PC-9 (cell line): ENCODE measurements at regions not wholly inside any gene's neighbourhood (a gene's known extent, or its start where the extent isn't known, plus 50 kb on each side); places are given as distances from the start of the nearest gene placed in this dataset.

ENCODE experiments used
- BruUV-seq: library from RNA; stranded (reverse); fragments of 400-500 nt; replicated peaks from 2 replicates; lab custom pipeline; 2021; lab: Mats Ljungman, UMichigan
- CTCF ChIA-PET: fragments of 300-600 bp; sonication (Branson Sonifier 250); formaldehyde crosslinking; loops from one replicate; lab custom pipeline; 2022; ENCODE audit warnings: antibody characterized with exemption; lab: Charles Lee
- POLR2A ChIA-PET: fragments of 300-600 bp; sonication (Branson Sonifier 250); formaldehyde crosslinking; loops from one replicate; lab custom pipeline; 2022; ENCODE audit warnings: antibody characterized with exemption; ENCODE audit not compliant: unreplicated experiment; lab: Charles Lee
- DNase-seq, 2 experiments: peaks; one replicate each; pipeline versions ENCODE4 v3.0.0 to v3.0.0-alpha.2; 2015 to 2022; ENCODE audit warnings: mixed read lengths in 1 of 2
- H2AFZ ChIP-seq: fragments of 200-600 bp; sonication (generic); 2 replicates; pipeline ENCODE4 v1.8.1; 2017; ENCODE audit warnings: antibody characterized with exemption
- H3F3A ChIP-seq: fragments of 200-600 bp; sonication (generic); 2 replicates; pipeline ENCODE4 v1.8.1; 2017; ENCODE audit warnings: antibody characterized with exemption, mild to moderate bottlenecking, low read depth; ENCODE audit not compliant: insufficient read depth
- H3K27ac ChIP-seq: fragments of 200-600 bp; sonication (generic); 2 replicates; pipeline ENCODE4 v1.6.1; 2016; ENCODE audit warnings: mixed run types
- H3K27me3 ChIP-seq: fragments of 200-600 bp; sonication (generic); 2 replicates; pipeline ENCODE4 v1.6.1; 2016; ENCODE audit warnings: low read depth, mixed run types; ENCODE audit not compliant: insufficient read depth
- H3K36me3 ChIP-seq: fragments of 200-600 bp; sonication (generic); 2 replicates; pipeline ENCODE4 v1.6.1; 2016; ENCODE audit warnings: low read depth, mixed run types
- H3K4me1 ChIP-seq: fragments of 200-600 bp; sonication (generic); replicated peaks from 2 replicates; pipeline ENCODE4 v1.6.1; 2016; ENCODE audit warnings: mixed run types; ENCODE audit not compliant: insufficient read depth
- H3K4me2 ChIP-seq: fragments of 200-600 bp; sonication (generic); 2 replicates; pipeline ENCODE4 v1.6.1; 2017; ENCODE audit warnings: mixed run types
- H3K4me3 ChIP-seq: fragments of 200-600 bp; sonication (generic); 2 replicates; pipeline ENCODE4 v1.6.1; 2016; ENCODE audit warnings: mixed run types
- H3K79me2 ChIP-seq: fragments of 200-600 bp; sonication (generic); 2 replicates; pipeline ENCODE4 v1.6.1; 2017; ENCODE audit warnings: low read depth, mixed run types
- H3K9me2 ChIP-seq: fragments of 200-600 bp; sonication (generic); 2 replicates; pipeline ENCODE4 v1.8.1; 2017; ENCODE audit warnings: mild to moderate bottlenecking; ENCODE audit not compliant: insufficient read depth
- H3K9me3 ChIP-seq: fragments of 200-600 bp; sonication (generic); 2 replicates; pipeline ENCODE4 v1.8.1; 2016; ENCODE audit warnings: low read depth; ENCODE audit not compliant: insufficient read depth
- H4K20me1 ChIP-seq: fragments of 200-600 bp; sonication (generic); 2 replicates; pipeline ENCODE4 v1.8.1; 2017; ENCODE audit not compliant: insufficient read depth
- EZH2 ChIP-seq: fragments of 200-600 bp; sonication (generic); IDR thresholded peaks from 2 replicates; pipeline ENCODE4 v1.8.0; 2017; ENCODE audit warnings: antibody characterized with exemption, low read depth
- intact Hi-C: fragments of 100-400 bp; cut with micrococcal nuclease; formaldehyde crosslinking; loops from one replicate; pipeline ENCODE4 v1.10.0; 2022; ENCODE audit not compliant: unreplicated experiment
- TF ChIP-seq, protein P1 (sequence below): fragments of 200-600 bp; sonication (generic); conservative IDR thresholded peaks from 2 replicates; pipeline ENCODE4 v1.6.1; 2017; ENCODE audit warnings: mixed run types, antibody characterized with exemption, mild to moderate bottlenecking, moderate library complexity

DNA sequence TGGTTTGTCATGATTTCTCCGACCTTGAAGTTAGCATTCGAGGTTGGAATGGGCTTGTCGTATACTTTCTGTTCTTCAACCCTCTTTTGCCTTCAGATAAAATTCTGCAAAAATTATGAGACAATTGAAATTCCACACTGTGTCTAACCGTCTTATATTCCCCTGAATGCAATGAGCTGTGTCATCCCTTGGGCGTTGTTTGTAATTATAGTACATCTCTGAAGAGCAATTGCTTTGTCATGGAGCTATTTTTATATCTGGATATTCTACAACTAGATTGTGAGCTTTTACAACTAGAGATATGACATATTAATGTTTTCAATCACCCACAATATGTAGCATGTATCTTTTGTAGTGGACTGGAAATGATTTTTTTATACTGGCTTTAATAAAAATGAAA is 631.8 kb upstream of the SLC10A2 start:
- CTCF ChIA-PET, result no interaction called here
- intact Hi-C loops, result no loop called here

GRCh38 chr13:103695320-103695719 is 629.1 kb upstream of the SLC10A2 start:
- H3K4me3 ChIP-seq, result no peak overlapping the region
- H3K79me2 ChIP-seq, result no peaks in the 10 kb centered on the region
- no peaks in the 10 kb centered on the region for H3K36me3 ChIP-seq
- no peaks in the 10 kb centered on the region; the same call in 1 of the 2 replicates for H3K9me2 ChIP-seq
- H3F3A ChIP-seq, result no peaks in the 10 kb centered on the region
- no peaks in the 10 kb centered on the region for H3K9me3 ChIP-seq
- no peak overlapping the region for H3K27ac ChIP-seq
- intact Hi-C loops, result no loop called here
- H3K4me2 ChIP-seq, result no peak overlapping the region
- TF ChIP-seq, protein P1, sequence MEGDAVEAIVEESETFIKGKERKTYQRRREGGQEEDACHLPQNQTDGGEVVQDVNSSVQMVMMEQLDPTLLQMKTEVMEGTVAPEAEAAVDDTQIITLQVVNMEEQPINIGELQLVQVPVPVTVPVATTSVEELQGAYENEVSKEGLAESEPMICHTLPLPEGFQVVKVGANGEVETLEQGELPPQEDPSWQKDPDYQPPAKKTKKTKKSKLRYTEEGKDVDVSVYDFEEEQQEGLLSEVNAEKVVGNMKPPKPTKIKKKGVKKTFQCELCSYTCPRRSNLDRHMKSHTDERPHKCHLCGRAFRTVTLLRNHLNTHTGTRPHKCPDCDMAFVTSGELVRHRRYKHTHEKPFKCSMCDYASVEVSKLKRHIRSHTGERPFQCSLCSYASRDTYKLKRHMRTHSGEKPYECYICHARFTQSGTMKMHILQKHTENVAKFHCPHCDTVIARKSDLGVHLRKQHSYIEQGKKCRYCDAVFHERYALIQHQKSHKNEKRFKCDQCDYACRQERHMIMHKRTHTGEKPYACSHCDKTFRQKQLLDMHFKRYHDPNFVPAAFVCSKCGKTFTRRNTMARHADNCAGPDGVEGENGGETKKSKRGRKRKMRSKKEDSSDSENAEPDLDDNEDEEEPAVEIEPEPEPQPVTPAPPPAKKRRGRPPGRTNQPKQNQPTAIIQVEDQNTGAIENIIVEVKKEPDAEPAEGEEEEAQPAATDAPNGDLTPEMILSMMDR, result no peak
- TF ChIP-seq EZH2, result no peak
- H4K20me1 ChIP-seq, result no peaks in the 10 kb centered on the region
- no peaks in the 10 kb centered on the region for H3K4me1 ChIP-seq
- no TSS peak for BruUV-seq
- ChIA-PET CTCF (no interaction called here), POLR2A (no interaction called here)
- H2AFZ ChIP-seq, result no peak overlapping the region
- no peaks in the 10 kb centered on the region for H3K27me3 ChIP-seq
- DNase-seq, result no peak

More for the DNA sequence above, 631.8 kb upstream of the SLC10A2 start:
- Histone ChIP-seq H3K4me2 (no peak overlapping the region), H3K4me3 (no peak overlapping the region), H3K27me3 (no peaks in the 10 kb centered on the region), H3K27ac (no peak overlapping the region), H3K9me3 (no peaks in the 10 kb centered on the region), H3K9me2 (no peaks in the 10 kb centered on the region), H3K36me3 (no peaks in the 10 kb centered on the region), H3F3A (no peaks in the 10 kb centered on the region), H3K79me2 (no peaks in the 10 kb centered on the region), H2AFZ (no peak overlapping the region), H4K20me1 (no peaks in the 10 kb centered on the region), H3K4me1 (no peaks in the 10 kb centered on the region)
- TF ChIP-seq EZH2, result no peak
- TF ChIP-seq, protein P1, result no peak
- no peak for DNase-seq
- POLR2A ChIA-PET, result no interaction called here
- no TSS peak for BruUV-seq

DNA sequence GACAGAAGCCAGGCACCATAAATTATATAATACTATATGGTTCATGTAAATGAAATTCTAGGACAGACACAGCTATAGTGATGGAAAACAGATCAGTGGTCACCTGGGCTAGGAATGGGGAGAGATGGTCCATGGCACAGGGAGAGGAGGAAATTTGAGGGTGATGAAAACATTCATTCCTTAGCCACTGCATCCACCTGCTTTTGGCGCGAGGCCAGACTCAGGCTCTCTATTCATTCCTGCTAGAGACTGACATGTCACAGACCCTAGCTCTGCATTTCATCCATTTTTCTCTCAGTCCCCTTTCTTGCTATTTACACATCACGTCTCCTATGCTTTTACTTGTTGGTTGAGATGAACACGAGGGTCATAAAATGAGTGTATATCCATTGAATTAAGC is 628.3 kb upstream of the SLC10A2 start:
- H3K36me3 ChIP-seq, result no peaks in the 10 kb centered on the region
- intact Hi-C loops, result no loop called here

More for the DNA sequence above, 628.3 kb upstream of the SLC10A2 start:
- no TSS peak for BruUV-seq
- Histone ChIP-seq H3K27ac (no peak overlapping the region), H3K9me2 (no peaks in the 10 kb centered on the region; the same call in 1 of the 2 replicates), H3K9me3 (no peaks in the 10 kb centered on the region), H3K79me2 (no peaks in the 10 kb centered on the region), H2AFZ (no peak overlapping the region), H3K4me3 (no peak overlapping the region), H4K20me1 (no peaks in the 10 kb centered on the region), H3K4me1 (no peaks in the 10 kb centered on the region), H3K4me2 (no peak overlapping the region), H3F3A (no peaks in the 10 kb centered on the region), H3K27me3 (no peaks in the 10 kb centered on the region)
- CTCF ChIA-PET, result no interaction called here
- DNase-seq, result no peak
- POLR2A ChIA-PET, result no interaction called here
- TF ChIP-seq, protein P1, result no peak
- TF ChIP-seq EZH2, result no peak
